K562 (cell line): ENCODE measurements at regions not wholly inside any gene's neighbourhood (a gene's known extent, or its start where the extent isn't known, plus 50 kb on each side); places are given as distances from the start of the nearest gene placed in this dataset.

ENCODE experiments used
- ATAC-seq: fragments of 200-7000 bp; cut with Tn5 transposase; 3 replicates; pipeline ENCODE4 v1.9.1; 2020; ENCODE audit warnings: moderate library complexity
- BruUV-seq: library from RNA; stranded (reverse); fragments of 400-500 nt; replicated peaks from 2 replicates; lab custom pipeline; 2021; lab: Mats Ljungman, UMichigan
- CTCF ChIA-PET: fragments of 300-600 bp; formaldehyde crosslinking; extraction: SDS; loops from one replicate; lab custom pipeline; 2021; ENCODE audit warnings: low intra/inter-chr PET ratio; lab: Yijun Ruan, JAX
- POLR2A ChIA-PET: fragments of 300-600, 350-650 bp; sonication (Branson Sonifier 250); formaldehyde crosslinking; extraction: SDS; loops from one replicate; lab custom pipeline; 2021; ENCODE audit warnings: antibody characterized with exemption, inconsistent platforms; lab: Yijun Ruan, JAX
- DNase-seq, 4 experiments: peaks; one replicate each; pipeline versions ENCODE4 v3.0.0 to v3.0.0-alpha.2; 2011 to 2018; ENCODE audit warnings: low spot score in 3 of 4, mixed read lengths in 3 of 4; ENCODE audit errors: extremely low read depth in 1 of 4
- FAIRE-seq: peaks from 2 replicates; lab custom pipeline; 2011; peaks lifted over from hg19 to GRCh38; lab: Jason Lieb, UNC
- H2AFZ ChIP-seq: 2 replicates; pipeline ENCODE4 v1.6.0; 2011; ENCODE audit warnings: low read depth, low read length, control low read depth, inconsistent platforms
- H3K27ac ChIP-seq: fragments of 200-600 bp; 3 replicates; pipeline ENCODE4 v1.8.0; 2011; ENCODE audit warnings: low read depth, mild to moderate bottlenecking, control low read depth, inconsistent platforms, low read length, moderate library complexity, mixed read lengths; ENCODE audit errors: extremely low read depth
- H3K27me3 ChIP-seq, 2 experiments: fragments of 300-600 bp in 1 of 2; 2 replicates in 1 of 2; 3 replicates in 1 of 2; pipeline versions ENCODE4 v1.6.0 to v1.8.0; 2011; ENCODE audit warnings: inconsistent platforms in 2 of 2, low read length in 2 of 2, mild to moderate bottlenecking in 1 of 2, mixed read lengths in 1 of 2, moderate library complexity in 1 of 2; ENCODE audit not compliant: control insufficient read depth in 2 of 2, insufficient read depth in 2 of 2
- H3K36me3 ChIP-seq: fragments of 300-600 bp; 3 replicates; pipeline ENCODE4 v1.8.0; 2011; ENCODE audit warnings: mild to moderate bottlenecking, low read length, inconsistent platforms; ENCODE audit not compliant: control insufficient read depth, insufficient read depth
- H3K4me1 ChIP-seq, 2 experiments: fragments of 200-600 bp in 1 of 2; replicated peaks in 1 of 2; 2 replicates in 1 of 2; 3 replicates in 1 of 2; pipeline versions ENCODE4 v1.5.1 to v1.8.0; 2011; ENCODE audit warnings: inconsistent platforms in 2 of 2, low read length in 2 of 2, mild to moderate bottlenecking in 1 of 2, mixed read lengths in 1 of 2, moderate library complexity in 1 of 2; ENCODE audit not compliant: control insufficient read depth in 2 of 2, insufficient read depth in 2 of 2
- H3K4me2 ChIP-seq: 2 replicates; pipeline ENCODE4 v1.6.1; 2011; ENCODE audit warnings: low read length, control low read depth, inconsistent platforms, mixed read lengths; ENCODE audit not compliant: insufficient read depth
- H3K4me3 ChIP-seq: fragments of 200-600 bp; sonication (generic), shearing (Covaris generic); 2 replicates; pipeline ENCODE4 v1.5.1; 2016; ENCODE audit warnings: control low read depth, inconsistent platforms
- H3K79me2 ChIP-seq: fragments of 200-600 bp; 3 replicates; pipeline ENCODE4 v1.8.0; 2011; ENCODE audit warnings: low read length, inconsistent platforms; ENCODE audit not compliant: control insufficient read depth, insufficient read depth
- H3K9ac ChIP-seq, 2 experiments: 2 replicates each; pipeline versions ENCODE4 v1.6.0 to v1.6.1; 2011; ENCODE audit warnings: low read depth in 2 of 2, low read length in 2 of 2, control low read depth in 1 of 2, inconsistent platforms in 1 of 2, mild to moderate bottlenecking in 1 of 2, mixed read lengths in 1 of 2; ENCODE audit not compliant: insufficient read depth in 1 of 2
- H3K9me1 ChIP-seq: one replicate; pipeline ENCODE4 v1.6.0; 2011; ENCODE audit warnings: inconsistent platforms, mild to moderate bottlenecking, low read length, moderate library complexity; ENCODE audit not compliant: control insufficient read depth, insufficient read depth
- H3K9me3 ChIP-seq: replicated peaks from 2 replicates; pipeline ENCODE4 v1.5.1; 2011; ENCODE audit warnings: low read depth, low read length, inconsistent platforms; ENCODE audit not compliant: control insufficient read depth, insufficient read depth
- H4K20me1 ChIP-seq: replicated peaks from 2 replicates; pipeline ENCODE4 v1.6.1; 2011; ENCODE audit warnings: low read length, inconsistent platforms, mixed read lengths; ENCODE audit not compliant: control insufficient read depth, insufficient read depth
- ATF7 ChIP-seq: fragments of 450-650 bp; IDR thresholded peaks from 2 replicates; pipeline ENCODE4 v1.7.1; 2014; ENCODE audit warnings: mild to moderate bottlenecking, moderate library complexity
- CHD1 ChIP-seq: fragments of 200-600 bp; sonication (generic); IDR thresholded peaks from one replicate; pipeline ENCODE4 v1.6.1; 2012; ENCODE audit warnings: mild to moderate bottlenecking, moderate library complexity, low read length, inconsistent platforms
- FOXJ2 ChIP-seq: fragments of 200-800 bp; sonication (Bioruptor generic); IDR thresholded peaks from 2 replicates; pipeline ENCODE4 v1.6.1; 2016; ENCODE audit warnings: missing genetic modification characterization, missing compliant biosample characterization
- FOXP1 ChIP-seq: sonication (generic); formaldehyde crosslinking; IDR thresholded peaks from 2 replicates; pipeline ENCODE4 v1.8.0; 2022; ENCODE audit warnings: mild to moderate bottlenecking, missing genetic modification reagents
- SMAD3 ChIP-seq: fragments of 450-650 bp; formaldehyde crosslinking; conservative IDR thresholded peaks from 2 replicates; pipeline ENCODE4 v1.4.0; 2020; ENCODE audit warnings: mild to moderate bottlenecking
- ZNF507 ChIP-seq: conservative IDR thresholded peaks from 2 replicates; pipeline ENCODE4 v1.6.1; 2017; ENCODE audit warnings: missing genetic modification characterization, missing compliant biosample characterization
- WGBS: fragments of 100-300 bp; shearing (Covaris generic); methylation state at CpG from one replicate; pipeline ENCODE4 v1.1.6; 2016; ENCODE audit warnings: low coverage, mixed read lengths; ENCODE audit not compliant: insufficient coverage; ENCODE audit errors: missing lambda C conversion rate; 5-methylcytosine and 5-hydroxymethylcytosine counted together
- in situ Hi-C: fragments of 300-500 bp; cut with MboI; formaldehyde crosslinking; loops from 4 replicates; pipeline ENCODE4 v1.15.0; 2018; ENCODE audit warnings: inconsistent platforms, mixed read lengths
- intact Hi-C: fragments of 100-400 bp; cut with micrococcal nuclease; formaldehyde crosslinking; loops from 2 replicates; pipeline ENCODE4 v1.14.2; 2022
- TF ChIP-seq, protein P1 (sequence below): fragments of 450-650 bp; IDR thresholded peaks from 2 replicates; pipeline ENCODE4 v1.6.1; 2016; ENCODE audit warnings: mild to moderate bottlenecking, moderate library complexity
- TF ChIP-seq, protein P2 (sequence below): sonication (generic); formaldehyde crosslinking; IDR thresholded peaks from 2 replicates; pipeline ENCODE4 v1.8.0; 2022; ENCODE audit warnings: mild to moderate bottlenecking, missing genetic modification reagents

DNA sequence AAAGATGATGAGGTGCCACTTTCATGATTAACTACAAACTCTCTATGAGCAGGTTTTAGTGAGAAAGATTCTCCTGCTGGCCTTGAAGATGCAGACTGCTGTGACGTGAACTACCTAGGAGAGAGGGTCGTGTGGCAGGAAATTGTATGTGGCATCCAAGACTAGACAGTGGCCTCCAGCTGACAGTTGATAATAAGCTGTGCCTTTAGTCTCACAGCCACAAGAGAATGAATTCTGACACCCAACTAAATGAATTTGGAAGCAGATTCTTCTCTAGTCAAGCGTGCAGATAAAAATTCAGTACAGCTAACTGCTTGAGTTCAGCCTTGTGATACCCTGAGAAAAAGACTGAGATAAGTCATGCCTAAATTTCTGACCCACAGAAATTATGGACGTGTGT lies 169.0 kb upstream of the COL3A1 start:
- ChIA-PET CTCF (no interaction called here), POLR2A (interaction anchor here (0.5 kb wide), 1 partner anchor 493 kb away, joined by 3 read pairs; no protein-coding TSS in a partner anchor)
- Histone ChIP-seq H3K4me2 (no peak overlapping the region), H3K9me3 (no peaks in the 10 kb centered on the region), H3K79me2 (no peaks in the 10 kb centered on the region), H3K27me3 (no peaks in the 10 kb centered on the region), H3K9me1 (no peaks in the 10 kb centered on the region), H3K36me3 (no peaks in the 10 kb centered on the region), H3K9ac (no peak overlapping the region), H2AFZ (no peak overlapping the region), H3K4me1 (no peaks in the 10 kb centered on the region), H3K27ac (no peak overlapping the region), H4K20me1 (no peaks in the 10 kb centered on the region), H3K4me3 (no peak overlapping the region)
- in situ Hi-C loops, result no loop called here
- DNase-seq, result no peak
- 4% methylated on average over 4 of the region's 4 CpGs for WGBS
- ATAC-seq, result no peak
- BruUV-seq, result no TSS peak
- intact Hi-C loops, result no loop called here
- FAIRE-seq, result no peak
- TF ChIP-seq, protein P1, sequence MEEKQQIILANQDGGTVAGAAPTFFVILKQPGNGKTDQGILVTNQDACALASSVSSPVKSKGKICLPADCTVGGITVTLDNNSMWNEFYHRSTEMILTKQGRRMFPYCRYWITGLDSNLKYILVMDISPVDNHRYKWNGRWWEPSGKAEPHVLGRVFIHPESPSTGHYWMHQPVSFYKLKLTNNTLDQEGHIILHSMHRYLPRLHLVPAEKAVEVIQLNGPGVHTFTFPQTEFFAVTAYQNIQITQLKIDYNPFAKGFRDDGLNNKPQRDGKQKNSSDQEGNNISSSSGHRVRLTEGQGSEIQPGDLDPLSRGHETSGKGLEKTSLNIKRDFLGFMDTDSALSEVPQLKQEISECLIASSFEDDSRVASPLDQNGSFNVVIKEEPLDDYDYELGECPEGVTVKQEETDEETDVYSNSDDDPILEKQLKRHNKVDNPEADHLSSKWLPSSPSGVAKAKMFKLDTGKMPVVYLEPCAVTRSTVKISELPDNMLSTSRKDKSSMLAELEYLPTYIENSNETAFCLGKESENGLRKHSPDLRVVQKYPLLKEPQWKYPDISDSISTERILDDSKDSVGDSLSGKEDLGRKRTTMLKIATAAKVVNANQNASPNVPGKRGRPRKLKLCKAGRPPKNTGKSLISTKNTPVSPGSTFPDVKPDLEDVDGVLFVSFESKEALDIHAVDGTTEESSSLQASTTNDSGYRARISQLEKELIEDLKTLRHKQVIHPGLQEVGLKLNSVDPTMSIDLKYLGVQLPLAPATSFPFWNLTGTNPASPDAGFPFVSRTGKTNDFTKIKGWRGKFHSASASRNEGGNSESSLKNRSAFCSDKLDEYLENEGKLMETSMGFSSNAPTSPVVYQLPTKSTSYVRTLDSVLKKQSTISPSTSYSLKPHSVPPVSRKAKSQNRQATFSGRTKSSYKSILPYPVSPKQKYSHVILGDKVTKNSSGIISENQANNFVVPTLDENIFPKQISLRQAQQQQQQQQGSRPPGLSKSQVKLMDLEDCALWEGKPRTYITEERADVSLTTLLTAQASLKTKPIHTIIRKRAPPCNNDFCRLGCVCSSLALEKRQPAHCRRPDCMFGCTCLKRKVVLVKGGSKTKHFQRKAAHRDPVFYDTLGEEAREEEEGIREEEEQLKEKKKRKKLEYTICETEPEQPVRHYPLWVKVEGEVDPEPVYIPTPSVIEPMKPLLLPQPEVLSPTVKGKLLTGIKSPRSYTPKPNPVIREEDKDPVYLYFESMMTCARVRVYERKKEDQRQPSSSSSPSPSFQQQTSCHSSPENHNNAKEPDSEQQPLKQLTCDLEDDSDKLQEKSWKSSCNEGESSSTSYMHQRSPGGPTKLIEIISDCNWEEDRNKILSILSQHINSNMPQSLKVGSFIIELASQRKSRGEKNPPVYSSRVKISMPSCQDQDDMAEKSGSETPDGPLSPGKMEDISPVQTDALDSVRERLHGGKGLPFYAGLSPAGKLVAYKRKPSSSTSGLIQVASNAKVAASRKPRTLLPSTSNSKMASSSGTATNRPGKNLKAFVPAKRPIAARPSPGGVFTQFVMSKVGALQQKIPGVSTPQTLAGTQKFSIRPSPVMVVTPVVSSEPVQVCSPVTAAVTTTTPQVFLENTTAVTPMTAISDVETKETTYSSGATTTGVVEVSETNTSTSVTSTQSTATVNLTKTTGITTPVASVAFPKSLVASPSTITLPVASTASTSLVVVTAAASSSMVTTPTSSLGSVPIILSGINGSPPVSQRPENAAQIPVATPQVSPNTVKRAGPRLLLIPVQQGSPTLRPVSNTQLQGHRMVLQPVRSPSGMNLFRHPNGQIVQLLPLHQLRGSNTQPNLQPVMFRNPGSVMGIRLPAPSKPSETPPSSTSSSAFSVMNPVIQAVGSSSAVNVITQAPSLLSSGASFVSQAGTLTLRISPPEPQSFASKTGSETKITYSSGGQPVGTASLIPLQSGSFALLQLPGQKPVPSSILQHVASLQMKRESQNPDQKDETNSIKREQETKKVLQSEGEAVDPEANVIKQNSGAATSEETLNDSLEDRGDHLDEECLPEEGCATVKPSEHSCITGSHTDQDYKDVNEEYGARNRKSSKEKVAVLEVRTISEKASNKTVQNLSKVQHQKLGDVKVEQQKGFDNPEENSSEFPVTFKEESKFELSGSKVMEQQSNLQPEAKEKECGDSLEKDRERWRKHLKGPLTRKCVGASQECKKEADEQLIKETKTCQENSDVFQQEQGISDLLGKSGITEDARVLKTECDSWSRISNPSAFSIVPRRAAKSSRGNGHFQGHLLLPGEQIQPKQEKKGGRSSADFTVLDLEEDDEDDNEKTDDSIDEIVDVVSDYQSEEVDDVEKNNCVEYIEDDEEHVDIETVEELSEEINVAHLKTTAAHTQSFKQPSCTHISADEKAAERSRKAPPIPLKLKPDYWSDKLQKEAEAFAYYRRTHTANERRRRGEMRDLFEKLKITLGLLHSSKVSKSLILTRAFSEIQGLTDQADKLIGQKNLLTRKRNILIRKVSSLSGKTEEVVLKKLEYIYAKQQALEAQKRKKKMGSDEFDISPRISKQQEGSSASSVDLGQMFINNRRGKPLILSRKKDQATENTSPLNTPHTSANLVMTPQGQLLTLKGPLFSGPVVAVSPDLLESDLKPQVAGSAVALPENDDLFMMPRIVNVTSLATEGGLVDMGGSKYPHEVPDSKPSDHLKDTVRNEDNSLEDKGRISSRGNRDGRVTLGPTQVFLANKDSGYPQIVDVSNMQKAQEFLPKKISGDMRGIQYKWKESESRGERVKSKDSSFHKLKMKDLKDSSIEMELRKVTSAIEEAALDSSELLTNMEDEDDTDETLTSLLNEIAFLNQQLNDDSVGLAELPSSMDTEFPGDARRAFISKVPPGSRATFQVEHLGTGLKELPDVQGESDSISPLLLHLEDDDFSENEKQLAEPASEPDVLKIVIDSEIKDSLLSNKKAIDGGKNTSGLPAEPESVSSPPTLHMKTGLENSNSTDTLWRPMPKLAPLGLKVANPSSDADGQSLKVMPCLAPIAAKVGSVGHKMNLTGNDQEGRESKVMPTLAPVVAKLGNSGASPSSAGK, result no peak
- TF ChIP-seq FOXP1 (CRISPR knock-in tag) (no peak), SMAD3 (CRISPR knock-in tag) (no peak), CHD1 (no peak), FOXJ2 (tag) (no peak), ZNF507 (no peak), ATF7 (no peak)
- TF ChIP-seq, protein P2, sequence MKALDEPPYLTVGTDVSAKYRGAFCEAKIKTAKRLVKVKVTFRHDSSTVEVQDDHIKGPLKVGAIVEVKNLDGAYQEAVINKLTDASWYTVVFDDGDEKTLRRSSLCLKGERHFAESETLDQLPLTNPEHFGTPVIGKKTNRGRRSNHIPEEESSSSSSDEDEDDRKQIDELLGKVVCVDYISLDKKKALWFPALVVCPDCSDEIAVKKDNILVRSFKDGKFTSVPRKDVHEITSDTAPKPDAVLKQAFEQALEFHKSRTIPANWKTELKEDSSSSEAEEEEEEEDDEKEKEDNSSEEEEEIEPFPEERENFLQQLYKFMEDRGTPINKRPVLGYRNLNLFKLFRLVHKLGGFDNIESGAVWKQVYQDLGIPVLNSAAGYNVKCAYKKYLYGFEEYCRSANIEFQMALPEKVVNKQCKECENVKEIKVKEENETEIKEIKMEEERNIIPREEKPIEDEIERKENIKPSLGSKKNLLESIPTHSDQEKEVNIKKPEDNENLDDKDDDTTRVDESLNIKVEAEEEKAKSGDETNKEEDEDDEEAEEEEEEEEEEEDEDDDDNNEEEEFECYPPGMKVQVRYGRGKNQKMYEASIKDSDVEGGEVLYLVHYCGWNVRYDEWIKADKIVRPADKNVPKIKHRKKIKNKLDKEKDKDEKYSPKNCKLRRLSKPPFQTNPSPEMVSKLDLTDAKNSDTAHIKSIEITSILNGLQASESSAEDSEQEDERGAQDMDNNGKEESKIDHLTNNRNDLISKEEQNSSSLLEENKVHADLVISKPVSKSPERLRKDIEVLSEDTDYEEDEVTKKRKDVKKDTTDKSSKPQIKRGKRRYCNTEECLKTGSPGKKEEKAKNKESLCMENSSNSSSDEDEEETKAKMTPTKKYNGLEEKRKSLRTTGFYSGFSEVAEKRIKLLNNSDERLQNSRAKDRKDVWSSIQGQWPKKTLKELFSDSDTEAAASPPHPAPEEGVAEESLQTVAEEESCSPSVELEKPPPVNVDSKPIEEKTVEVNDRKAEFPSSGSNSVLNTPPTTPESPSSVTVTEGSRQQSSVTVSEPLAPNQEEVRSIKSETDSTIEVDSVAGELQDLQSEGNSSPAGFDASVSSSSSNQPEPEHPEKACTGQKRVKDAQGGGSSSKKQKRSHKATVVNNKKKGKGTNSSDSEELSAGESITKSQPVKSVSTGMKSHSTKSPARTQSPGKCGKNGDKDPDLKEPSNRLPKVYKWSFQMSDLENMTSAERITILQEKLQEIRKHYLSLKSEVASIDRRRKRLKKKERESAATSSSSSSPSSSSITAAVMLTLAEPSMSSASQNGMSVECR (CRISPR knock-in tag), result no peak
